HCT116 (cell line): ENCODE measurements at regions not wholly inside any gene's neighbourhood (a gene's known extent, or its start where the extent isn't known, plus 50 kb on each side); places are given as distances from the start of the nearest gene placed in this dataset.
"Not testable (repeated sequence)": the region's sequence is repeated elsewhere in the genome, so short reads cannot be mapped to it uniquely, and the experiment has no call there.

ENCODE experiments used
- CEBPB ChIP-seq: IDR thresholded peaks from 2 replicates; pipeline ENCODE4 v1.6.1; 2012; ENCODE audit warnings: low read depth
- EZH2 ChIP-seq: fragments of 200-600 bp; sonication (generic); IDR thresholded peaks from 2 replicates; pipeline ENCODE4 v1.6.1; 2017; ENCODE audit warnings: antibody characterized with exemption, mixed run types
- FOSL1 ChIP-seq: IDR thresholded peaks from 2 replicates; pipeline ENCODE4 v1.6.1; 2012; ENCODE audit warnings: low read depth
- POLR2A ChIP-seq: IDR thresholded peaks from 2 replicates; pipeline ENCODE4 v1.7.0; 2011; ENCODE audit warnings: borderline replicate concordance; ENCODE audit not compliant: insufficient read depth, insufficient read length; ENCODE audit errors: extremely low read depth
- POLR2AphosphoS5 ChIP-seq: IDR thresholded peaks from 2 replicates; pipeline ENCODE4 v1.6.1; 2011; ENCODE audit warnings: mild to moderate bottlenecking, low read depth, low read length, moderate library complexity
- YY1 ChIP-seq: IDR thresholded peaks from 2 replicates; pipeline ENCODE4 v1.6.1; 2011; ENCODE audit warnings: low read length, low read depth, moderate library complexity, mild to moderate bottlenecking; ENCODE audit not compliant: insufficient replicate concordance; ENCODE audit errors: extremely low read depth
- TF ChIP-seq, protein P1 (sequence below): IDR thresholded peaks from 2 replicates; pipeline ENCODE4 v1.6.1; 2012; ENCODE audit warnings: low read depth
- TF ChIP-seq, protein P2 (sequence below), 3 experiments: fragments of 200-600 bp in 1 of 3; sonication (generic) in 1 of 3; IDR thresholded peaks in 2 of 3; conservative IDR thresholded peaks in 1 of 3; 2 replicates each; pipeline ENCODE4 v1.5.1; 2012 to 2017; ENCODE audit warnings: low read depth in 2 of 3, low read length in 2 of 3, antibody characterized with exemption in 1 of 3, borderline replicate concordance in 1 of 3, control low read depth in 1 of 3, mild to moderate bottlenecking in 1 of 3, mixed read lengths in 1 of 3, mixed run types in 1 of 3, moderate library complexity in 1 of 3; ENCODE audit not compliant: insufficient read depth in 1 of 3

DNA sequence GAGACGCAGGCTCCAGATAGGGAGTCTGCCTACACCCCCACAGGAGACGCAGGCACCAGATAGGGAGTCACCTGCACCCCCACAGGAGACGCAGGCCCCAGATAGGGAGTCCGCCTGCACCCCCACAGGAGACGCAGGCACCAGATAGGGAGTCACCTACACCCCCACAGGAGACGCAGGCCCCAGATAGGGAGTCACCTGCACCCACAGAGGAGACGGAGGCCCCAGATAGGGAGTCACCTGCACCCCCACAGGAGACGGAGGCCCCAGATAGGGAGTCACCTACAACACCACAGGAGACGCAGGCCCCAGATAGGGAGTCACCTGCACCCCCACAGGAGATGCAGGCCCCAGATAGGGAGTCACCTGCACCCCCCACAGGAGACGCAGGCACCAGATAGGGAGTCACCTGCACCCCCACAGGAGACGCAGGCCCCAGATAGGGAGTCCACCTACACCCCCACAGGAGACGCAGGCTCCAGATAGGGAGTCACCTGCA, 77.2 kb upstream of the PPP2R2D start:
- TF ChIP-seq, protein P1, sequence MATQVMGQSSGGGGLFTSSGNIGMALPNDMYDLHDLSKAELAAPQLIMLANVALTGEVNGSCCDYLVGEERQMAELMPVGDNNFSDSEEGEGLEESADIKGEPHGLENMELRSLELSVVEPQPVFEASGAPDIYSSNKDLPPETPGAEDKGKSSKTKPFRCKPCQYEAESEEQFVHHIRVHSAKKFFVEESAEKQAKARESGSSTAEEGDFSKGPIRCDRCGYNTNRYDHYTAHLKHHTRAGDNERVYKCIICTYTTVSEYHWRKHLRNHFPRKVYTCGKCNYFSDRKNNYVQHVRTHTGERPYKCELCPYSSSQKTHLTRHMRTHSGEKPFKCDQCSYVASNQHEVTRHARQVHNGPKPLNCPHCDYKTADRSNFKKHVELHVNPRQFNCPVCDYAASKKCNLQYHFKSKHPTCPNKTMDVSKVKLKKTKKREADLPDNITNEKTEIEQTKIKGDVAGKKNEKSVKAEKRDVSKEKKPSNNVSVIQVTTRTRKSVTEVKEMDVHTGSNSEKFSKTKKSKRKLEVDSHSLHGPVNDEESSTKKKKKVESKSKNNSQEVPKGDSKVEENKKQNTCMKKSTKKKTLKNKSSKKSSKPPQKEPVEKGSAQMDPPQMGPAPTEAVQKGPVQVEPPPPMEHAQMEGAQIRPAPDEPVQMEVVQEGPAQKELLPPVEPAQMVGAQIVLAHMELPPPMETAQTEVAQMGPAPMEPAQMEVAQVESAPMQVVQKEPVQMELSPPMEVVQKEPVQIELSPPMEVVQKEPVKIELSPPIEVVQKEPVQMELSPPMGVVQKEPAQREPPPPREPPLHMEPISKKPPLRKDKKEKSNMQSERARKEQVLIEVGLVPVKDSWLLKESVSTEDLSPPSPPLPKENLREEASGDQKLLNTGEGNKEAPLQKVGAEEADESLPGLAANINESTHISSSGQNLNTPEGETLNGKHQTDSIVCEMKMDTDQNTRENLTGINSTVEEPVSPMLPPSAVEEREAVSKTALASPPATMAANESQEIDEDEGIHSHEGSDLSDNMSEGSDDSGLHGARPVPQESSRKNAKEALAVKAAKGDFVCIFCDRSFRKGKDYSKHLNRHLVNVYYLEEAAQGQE = not testable (repeated sequence)
- TF ChIP-seq YY1, POLR2A, EZH2, POLR2AphosphoS5, CEBPB, FOSL1: not testable (repeated sequence)
- TF ChIP-seq, protein P2, sequence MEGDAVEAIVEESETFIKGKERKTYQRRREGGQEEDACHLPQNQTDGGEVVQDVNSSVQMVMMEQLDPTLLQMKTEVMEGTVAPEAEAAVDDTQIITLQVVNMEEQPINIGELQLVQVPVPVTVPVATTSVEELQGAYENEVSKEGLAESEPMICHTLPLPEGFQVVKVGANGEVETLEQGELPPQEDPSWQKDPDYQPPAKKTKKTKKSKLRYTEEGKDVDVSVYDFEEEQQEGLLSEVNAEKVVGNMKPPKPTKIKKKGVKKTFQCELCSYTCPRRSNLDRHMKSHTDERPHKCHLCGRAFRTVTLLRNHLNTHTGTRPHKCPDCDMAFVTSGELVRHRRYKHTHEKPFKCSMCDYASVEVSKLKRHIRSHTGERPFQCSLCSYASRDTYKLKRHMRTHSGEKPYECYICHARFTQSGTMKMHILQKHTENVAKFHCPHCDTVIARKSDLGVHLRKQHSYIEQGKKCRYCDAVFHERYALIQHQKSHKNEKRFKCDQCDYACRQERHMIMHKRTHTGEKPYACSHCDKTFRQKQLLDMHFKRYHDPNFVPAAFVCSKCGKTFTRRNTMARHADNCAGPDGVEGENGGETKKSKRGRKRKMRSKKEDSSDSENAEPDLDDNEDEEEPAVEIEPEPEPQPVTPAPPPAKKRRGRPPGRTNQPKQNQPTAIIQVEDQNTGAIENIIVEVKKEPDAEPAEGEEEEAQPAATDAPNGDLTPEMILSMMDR (IDR thresholded peaks at IDR 0.05 in 2 of 3, conservative IDR thresholded peaks at IDR 0.05 in 1 of 3; ENCODE audit: borderline replicate concordance in 1 of 3, insufficient read depth in 1 of 3, low read depth in 2 of 3, low read length in 2 of 3) = not testable (repeated sequence)
